ENCODE measurements at regions not wholly inside any gene's neighbourhood (a gene's known extent, or its start where the extent isn't known, plus 50 kb on each side); places are given as distances from the start of the nearest gene placed in this dataset.

DNA sequence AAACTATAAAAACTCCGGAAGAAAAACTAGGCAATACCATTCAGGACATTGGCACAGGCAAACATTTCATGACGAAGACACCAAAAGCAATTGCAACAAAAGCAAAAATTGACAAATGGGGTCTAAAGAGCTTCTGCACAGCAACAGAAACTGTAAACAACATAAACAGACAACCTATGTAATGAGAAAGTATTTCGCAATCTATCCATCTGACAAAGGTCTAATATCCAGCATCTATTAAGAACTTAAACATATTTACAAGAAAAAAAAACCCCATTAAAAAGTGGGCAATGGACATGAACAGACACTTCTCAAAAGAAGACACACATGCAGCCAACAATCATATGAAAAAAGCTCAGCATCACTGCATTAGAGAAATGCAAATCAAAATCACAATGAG, 498.6 kb downstream of the HINT1 start:
- Histone ChIP-seq H3K27ac (no peak overlapping the region), H3K4me3 (no peak overlapping the region), H3K36me3 (no peaks in the 10 kb centered on the region), H3K9me3 (no peaks in the 10 kb centered on the region), H3K4me1 (no peaks in the 10 kb centered on the region), H3K27me3 (no peaks in the 10 kb centered on the region)
- WGBS, 2 donors: 94 to 95% methylated on average over 3 of the region's 3 CpGs
- TF ChIP-seq POLR2A (IDR thresholded peaks at IDR 0.05) (no peak), EP300 (IDR thresholded peaks at IDR 0.05) (no peak)
- TF ChIP-seq, protein P1, sequence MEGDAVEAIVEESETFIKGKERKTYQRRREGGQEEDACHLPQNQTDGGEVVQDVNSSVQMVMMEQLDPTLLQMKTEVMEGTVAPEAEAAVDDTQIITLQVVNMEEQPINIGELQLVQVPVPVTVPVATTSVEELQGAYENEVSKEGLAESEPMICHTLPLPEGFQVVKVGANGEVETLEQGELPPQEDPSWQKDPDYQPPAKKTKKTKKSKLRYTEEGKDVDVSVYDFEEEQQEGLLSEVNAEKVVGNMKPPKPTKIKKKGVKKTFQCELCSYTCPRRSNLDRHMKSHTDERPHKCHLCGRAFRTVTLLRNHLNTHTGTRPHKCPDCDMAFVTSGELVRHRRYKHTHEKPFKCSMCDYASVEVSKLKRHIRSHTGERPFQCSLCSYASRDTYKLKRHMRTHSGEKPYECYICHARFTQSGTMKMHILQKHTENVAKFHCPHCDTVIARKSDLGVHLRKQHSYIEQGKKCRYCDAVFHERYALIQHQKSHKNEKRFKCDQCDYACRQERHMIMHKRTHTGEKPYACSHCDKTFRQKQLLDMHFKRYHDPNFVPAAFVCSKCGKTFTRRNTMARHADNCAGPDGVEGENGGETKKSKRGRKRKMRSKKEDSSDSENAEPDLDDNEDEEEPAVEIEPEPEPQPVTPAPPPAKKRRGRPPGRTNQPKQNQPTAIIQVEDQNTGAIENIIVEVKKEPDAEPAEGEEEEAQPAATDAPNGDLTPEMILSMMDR (IDR thresholded peaks at IDR 0.05): no peak
- DNase-seq (ENCODE audit: low spot score in 2 of 2): no peak

DNA sequence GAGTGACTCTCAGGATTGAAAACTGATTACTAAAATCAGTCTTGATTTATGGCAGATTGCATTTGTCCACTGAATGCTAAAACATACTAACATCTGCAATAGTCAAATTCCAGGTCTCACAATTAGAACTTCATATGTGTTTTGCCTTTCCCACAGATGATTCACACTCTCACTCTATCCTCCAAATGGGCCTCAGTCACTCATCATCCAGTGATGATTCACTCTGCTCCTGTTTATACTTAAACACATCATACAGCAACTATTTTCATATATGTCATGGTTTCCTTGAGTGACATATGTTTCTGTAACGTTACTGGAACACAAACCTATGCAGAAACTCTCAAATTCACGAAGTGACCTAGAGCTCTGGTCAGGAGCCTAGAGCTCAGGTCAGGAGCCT, 512.9 kb downstream of the HINT1 start:
- Histone ChIP-seq H3K4me3 (no peak overlapping the region), H3K27me3 (no peaks in the 10 kb centered on the region), H3K27ac (no peak overlapping the region), H3K9me3 (no peaks in the 10 kb centered on the region), H3K36me3 (no peaks in the 10 kb centered on the region), H3K4me1 (no peaks in the 10 kb centered on the region)
- TF ChIP-seq, protein P1 (IDR thresholded peaks at IDR 0.05): no peak
- TF ChIP-seq EP300 (IDR thresholded peaks at IDR 0.05) (no peak), POLR2A (IDR thresholded peaks at IDR 0.05) (no peak)
- DNase-seq (ENCODE audit: low spot score in 2 of 2): no peak
- WGBS, 2 donors: 64 to 76% methylated on average over 2 of the region's 2 CpGs

DNA sequence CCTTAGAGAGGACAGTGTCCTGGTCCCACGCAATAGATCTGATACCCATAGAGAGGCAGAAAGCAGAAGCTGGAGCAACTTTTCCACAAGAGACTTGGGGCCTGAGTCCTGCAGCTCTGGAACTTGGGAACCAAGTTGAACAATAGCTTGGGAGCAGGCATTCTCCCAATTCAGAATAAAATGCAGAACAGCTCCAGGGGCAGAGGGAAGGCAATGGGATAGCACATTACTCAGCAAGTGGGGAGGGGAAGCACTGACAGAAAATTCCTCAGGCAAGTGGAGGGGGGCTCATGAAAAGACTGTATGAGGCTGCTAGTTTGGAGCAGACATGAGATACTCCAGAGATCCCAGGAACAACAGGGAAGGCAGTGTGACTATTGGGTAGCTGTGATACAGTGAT, 513.6 kb downstream of the HINT1 start:
- Histone ChIP-seq H3K9me3 (no peaks in the 10 kb centered on the region), H3K27ac (no peak overlapping the region), H3K4me1 (no peaks in the 10 kb centered on the region), H3K36me3 (no peaks in the 10 kb centered on the region), H3K27me3 (no peaks in the 10 kb centered on the region), H3K4me3 (no peak overlapping the region)
- TF ChIP-seq POLR2A (IDR thresholded peaks at IDR 0.05) (no peak), EP300 (IDR thresholded peaks at IDR 0.05) (no peak)
- TF ChIP-seq, protein P1 (IDR thresholded peaks at IDR 0.05): no peak
- WGBS, 2 donors: 50 to 87% methylated on average over 1 of the region's 1 CpG
- DNase-seq (ENCODE audit: low spot score in 2 of 2): no peak

DNA sequence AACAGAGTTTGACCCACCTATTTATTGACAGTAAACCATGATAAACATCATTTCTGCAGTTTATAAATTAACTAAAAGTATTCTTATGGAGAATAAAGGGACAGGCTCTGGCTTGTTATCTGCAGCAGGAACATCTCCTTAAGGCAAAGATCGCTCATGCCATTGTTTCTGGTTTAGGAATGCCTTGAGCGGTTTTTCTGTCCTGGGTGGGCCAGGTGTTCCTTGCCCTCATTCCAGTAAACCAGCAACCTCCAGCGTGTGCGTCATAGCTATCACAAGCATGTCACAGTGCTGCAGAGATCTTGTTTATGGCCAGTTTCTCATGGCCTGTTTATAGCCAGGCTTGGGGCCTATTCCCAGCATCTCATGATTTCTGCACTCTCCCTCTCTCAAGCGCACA, 521.7 kb downstream of the HINT1 start:
- DNase-seq (ENCODE audit: low spot score in 2 of 2): no peak
- H3K27me3 ChIP-seq: no peaks in the 10 kb centered on the region
- no peak overlapping the region for H3K27ac ChIP-seq
- H3K4me1 ChIP-seq: no peaks in the 10 kb centered on the region
- no peak for TF ChIP-seq POLR2A (IDR thresholded peaks at IDR 0.05)
- TF ChIP-seq, protein P1 (IDR thresholded peaks at IDR 0.05): no peak
- no peak for TF ChIP-seq EP300 (IDR thresholded peaks at IDR 0.05)
- WGBS, 2 donors: 88 to 90% methylated on average over 5 of the region's 5 CpGs
- no peaks in the 10 kb centered on the region for H3K36me3 ChIP-seq
- peaks cover 0 to 7% (median 0%) of the 10 kb centered on the region in 4 donors for H3K9me3 ChIP-seq
- H3K4me3 ChIP-seq: no peak overlapping the region

DNA sequence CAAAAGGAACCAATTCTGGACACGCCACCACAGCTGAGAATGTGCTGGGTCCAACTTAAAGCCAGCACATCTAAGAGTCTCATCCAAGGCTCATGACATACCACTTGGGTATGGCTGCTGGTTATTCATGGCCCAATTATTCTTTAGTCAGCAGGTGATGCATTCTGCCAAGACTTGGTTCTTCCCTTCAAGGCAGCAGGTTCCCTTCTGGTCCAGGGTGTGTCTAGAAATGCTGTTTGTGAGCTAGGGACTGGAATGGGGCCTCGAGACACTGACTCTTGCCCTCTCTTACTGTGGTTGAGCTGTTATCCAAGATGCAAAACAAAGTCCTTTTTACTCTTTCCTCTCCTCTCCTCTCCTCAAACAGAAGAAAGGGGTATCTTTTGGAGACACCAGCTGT, 522.6 kb downstream of the HINT1 start:
- TF ChIP-seq POLR2A (IDR thresholded peaks at IDR 0.05): no peak
- TF ChIP-seq, protein P1 (IDR thresholded peaks at IDR 0.05): no peak
- TF ChIP-seq EP300 (IDR thresholded peaks at IDR 0.05): no peak
- Histone ChIP-seq H3K27me3 (no peaks in the 10 kb centered on the region), H3K36me3 (no peaks in the 10 kb centered on the region), H3K4me3 (no peak overlapping the region), H3K4me1 (no peaks in the 10 kb centered on the region), H3K27ac (no peak overlapping the region), H3K9me3 (peaks cover 0 to 7% (median 0%) of the 10 kb centered on the region in 4 donors)
- no peak for DNase-seq (ENCODE audit: low spot score in 2 of 2)
- 78 to 85% methylated on average over 2 of the region's 2 CpGs for WGBS, 2 donors
